Thyroid gland (tissue), 4 donors: ENCODE measurements at regions not wholly inside any gene's neighbourhood (a gene's known extent, or its start where the extent isn't known, plus 50 kb on each side); places are given as distances from the start of the nearest gene placed in this dataset.

ENCODE experiments used
- CTCF ChIP-seq, 6 experiments: fragments of 200-600 bp in 3 of 6; fragments of 450-650 bp in 3 of 6; sonication (generic) in 3 of 6; IDR thresholded peaks; one replicate each; pipeline ENCODE4 v1.5.1; 2016 to 2019; ENCODE audit warnings: antibody characterized with exemption in 6 of 6, mild to moderate bottlenecking in 2 of 6, inconsistent platforms in 1 of 6, moderate library complexity in 1 of 6
- POLR2A ChIP-seq, 2 donors: fragments of 450-650 bp; IDR thresholded peaks; one replicate each; pipeline ENCODE4 v1.6.1; 2017; ENCODE audit warnings: antibody characterized with exemption in 2 of 2, mild to moderate bottlenecking in 2 of 2, moderate library complexity in 1 of 2

- TF ChIP-seq CTCF (IDR thresholded peaks at IDR 0.05) = no peak
- no peak for TF ChIP-seq POLR2A (IDR thresholded peaks at IDR 0.05)
These were observed 317.1 kb upstream of the CHD6 start for GRCh38 chr20:41935259-41935791.
